Fibroblast of skin of scalp (primary cell): ENCODE measurements at regions not wholly inside any gene's neighbourhood (a gene's known extent, or its start where the extent isn't known, plus 50 kb on each side); places are given as distances from the start of the nearest gene placed in this dataset.

ENCODE experiments used
- DNase-seq: peaks from one replicate; pipeline ENCODE4 v3.0.0-alpha.2; 2013

DNA sequence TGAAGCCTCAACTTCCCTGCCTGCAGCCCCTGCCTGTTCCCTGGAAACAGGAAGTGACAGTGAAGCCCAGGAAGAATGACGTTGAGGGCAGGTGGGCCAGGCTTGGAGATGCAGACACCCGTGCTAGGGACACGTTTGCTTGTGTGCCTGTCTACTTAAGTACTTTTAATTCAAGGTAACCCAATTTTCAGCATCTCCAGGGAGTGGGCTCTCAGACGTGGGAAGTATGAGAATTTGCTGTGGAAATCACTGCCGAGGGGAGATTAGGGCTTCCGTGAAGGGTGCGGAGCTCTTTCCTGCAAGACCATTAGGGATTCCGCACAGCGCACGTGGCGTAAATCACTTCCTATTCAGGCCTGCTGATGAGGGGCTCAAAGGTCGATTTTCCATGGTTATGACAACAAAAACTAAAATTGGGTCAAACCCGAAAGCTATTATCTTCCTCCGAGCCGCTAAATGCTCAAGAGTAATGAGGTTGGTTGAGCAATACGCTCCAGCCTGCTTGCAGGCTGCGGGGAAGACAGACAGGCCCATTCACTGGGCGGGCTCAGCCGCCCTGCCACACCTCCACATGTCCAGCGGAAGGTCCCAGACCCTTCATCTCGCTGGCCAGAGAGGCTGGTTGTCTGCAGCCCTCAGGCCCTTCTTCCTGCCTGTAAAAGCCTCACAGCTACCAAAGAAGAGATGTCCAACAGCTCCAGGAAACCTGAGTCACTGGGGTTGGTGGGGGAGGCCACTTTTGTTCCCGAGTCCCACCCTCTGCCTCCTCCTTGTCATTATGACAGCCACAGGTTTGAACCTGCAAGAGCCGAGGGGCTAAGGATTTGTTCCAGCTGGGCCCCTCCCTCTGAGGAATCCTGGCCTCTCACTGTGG lies 109.9 kb downstream of the RBFOX3 start:
- no peak for DNase-seq

DNA sequence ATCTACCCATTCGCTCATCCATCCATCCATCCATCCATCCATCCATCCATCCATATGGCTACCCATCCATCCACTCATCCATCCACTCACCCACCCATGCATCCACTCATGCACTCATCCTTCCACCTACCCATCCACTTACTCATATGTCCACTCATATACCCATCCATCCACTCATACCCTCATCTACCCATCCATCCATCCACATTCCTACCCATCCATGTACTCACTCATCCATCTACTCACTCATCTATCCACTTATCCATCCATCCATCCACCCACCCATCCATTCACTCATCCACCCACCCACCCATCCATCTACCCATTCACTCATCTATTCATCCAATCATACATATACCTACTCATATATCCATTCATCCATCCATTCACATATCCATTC lies 112.0 kb downstream of the RBFOX3 start:
- DNase-seq, result no peak

DNA sequence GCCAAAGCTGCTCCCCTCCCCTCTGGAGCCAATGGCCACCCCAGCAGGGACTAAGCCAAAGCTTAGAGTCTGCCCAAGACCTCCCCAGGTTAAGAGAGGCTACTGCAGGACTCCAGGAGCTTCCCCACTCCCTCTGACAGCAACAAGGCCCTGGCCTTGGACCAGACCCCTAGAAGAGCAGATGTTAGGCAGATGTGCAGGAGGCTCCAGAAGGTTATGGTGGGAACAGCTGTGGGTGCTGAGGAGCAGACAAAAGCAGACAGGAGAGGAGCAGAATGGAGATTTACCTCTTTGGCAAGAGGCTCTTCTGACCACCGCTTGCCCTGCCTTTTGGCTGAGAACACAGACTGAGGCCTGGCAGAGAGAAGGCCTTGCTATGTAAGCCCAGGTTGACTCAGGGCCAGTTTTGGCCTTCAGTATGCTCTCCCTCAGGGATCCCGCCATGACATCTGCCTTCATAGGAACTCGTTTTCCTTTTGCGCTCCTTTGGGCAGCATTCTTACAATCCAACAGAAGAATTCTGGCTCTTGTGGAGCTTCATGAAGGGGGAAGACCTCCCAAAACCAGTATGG lies 113.0 kb downstream of the RBFOX3 start:
- no peak for DNase-seq

DNA sequence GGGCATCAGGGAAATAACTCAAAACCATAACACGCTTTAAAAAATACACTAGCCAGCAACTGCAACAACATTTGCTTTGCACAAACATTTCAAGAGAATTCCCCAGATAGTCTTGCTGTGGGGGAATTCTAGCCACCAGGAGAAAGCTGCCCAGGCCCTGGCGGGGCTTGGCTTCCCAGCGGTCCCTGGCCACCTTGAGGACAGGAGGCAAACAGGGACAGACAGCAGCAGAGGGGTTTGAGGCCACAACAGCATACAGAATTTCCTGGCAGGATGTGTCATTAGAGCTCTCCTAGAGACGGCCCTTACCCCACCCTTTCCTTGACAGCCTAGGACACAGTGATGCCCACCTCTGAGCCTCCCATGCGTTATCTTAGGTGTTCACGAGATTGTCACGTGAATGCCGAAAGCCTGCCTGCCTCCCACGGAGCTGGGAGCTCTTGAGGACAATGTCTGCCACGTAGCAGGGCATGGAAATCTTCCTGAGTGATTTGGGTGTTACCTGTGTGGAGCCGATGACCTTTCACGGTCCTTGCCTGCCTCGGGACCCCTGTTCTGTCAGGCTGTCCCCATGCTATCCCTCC lies 114.3 kb downstream of the RBFOX3 start:
- no peak for DNase-seq

DNA sequence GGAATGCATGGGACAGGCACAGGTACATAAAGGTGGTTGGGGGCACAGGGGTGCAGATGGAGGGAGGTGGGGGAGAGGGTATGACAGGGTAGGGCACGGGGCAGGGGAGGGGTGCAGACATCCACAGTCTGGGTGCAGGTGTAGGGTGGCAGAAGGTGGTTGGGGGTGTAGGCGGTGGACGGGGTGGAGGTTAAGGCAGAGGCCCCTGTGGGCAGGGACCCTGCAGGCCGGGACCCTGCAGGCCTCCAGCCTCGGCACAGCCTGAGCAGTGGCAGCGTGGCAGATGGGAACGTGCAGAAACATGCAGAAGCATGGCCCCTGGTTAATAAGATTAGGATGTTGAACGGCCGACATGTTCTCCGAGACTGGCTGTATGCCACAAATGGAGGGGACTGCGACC lies 115.2 kb downstream of the RBFOX3 start:
- DNase-seq, result no peak

DNA sequence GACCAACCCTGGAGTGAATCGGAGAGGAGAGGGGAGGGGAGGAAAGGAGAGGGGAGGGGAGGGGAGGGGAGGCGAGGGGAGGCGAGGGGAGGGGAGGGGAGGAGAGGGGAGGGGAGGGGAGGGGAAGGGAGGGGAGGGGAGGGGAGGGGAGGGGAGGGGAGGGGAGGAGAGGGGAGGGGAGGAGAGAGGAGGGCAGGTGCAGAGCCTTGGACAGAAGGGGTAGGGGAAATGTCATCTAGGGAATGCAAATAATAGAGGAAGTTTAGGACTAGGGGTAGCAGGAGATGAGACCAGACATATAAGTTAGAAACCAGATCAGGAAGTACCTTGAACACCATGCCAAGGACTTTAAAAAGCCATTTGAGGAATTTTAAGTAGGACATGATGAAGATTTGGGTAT lies 119.8 kb downstream of the RBFOX3 start:
- DNase-seq, result no peak

DNA sequence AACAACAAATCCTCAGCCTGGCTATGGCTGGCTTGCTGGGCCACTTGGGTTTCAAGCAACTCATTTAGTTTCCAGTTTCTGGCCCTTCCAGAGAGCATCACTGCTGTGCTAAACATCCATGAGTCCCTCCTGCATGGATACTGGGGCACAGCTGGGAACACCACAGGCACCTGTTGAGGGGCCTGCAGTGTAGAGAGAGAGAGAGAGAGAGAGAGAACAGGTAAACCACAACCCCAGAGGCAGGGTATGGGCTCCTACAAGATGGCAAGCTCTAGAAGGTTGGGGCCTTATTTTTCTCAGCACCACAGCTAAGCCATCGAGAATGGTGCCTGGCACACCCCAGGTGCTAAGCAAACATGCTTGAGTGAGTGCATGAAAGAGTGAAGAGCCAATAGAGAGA lies 120.3 kb downstream of the RBFOX3 start:
- DNase-seq, result no peak

DNA sequence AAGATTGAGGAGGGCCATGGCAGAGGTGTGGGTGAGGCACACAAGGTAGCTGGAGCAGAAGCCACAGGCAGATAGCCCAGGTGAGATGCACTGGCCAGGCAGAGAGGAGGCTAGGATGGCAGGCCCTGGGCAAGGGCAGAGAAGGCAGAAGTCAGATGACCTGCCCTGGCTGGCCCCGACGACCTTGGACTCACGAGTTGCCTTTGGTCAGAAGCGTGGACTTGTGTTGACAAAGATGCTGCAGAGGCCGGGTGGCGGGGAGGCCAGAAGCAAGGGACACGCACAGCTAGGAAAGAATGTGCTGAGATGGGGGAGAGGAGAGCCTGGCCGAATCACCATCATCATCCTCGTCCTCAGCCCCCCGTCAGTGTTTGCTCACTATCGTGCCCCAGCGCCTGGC lies 123.7 kb downstream of the RBFOX3 start:
- no peak for DNase-seq

DNA sequence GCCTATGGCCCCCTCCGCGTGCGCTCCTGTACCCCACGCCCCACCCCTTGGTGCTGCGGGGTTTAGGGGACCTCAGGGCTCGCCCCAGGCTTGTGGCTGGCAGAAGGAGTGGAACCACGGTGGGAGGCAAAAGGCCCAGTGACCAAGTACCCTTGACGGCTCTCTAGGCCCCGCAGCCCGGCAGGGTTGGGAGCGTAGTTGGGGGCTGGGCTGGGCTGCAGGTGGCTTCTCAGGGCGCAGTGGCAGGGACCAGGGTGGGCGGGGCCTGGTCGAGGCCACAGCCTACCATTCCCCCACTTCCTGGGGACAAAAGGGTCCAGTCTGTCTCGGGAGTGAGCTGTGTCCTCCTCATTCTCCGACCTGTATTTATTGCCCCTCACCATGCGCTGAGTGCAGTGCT lies 124.9 kb downstream of the RBFOX3 start:
- DNase-seq, result no peak

DNA sequence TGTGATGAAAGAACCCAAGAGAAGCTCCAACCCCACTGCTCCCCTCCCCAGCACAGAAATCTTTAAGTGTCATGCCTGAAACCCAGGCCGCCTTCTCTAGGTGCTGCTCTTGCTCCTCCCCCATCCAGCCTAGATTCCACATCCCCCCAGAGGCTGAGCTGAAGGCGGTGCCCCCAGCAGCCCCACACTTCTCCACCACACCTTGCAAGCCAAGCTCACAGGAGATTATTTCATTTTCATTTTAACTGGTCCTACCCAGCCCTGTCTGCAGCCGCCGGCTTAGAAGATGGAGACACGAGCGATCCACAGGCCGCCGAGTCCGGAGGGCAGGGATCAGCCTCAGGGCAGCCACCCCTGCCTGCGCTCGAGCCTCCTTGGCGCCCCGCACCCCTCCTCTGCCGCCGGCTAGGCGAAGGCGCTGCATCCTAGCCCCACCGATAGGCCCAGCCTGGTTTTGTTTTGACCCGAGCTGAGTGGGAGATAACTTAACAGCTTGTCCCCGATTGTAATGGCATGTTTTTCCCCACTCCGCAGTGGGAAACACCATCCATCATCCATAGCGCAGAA lies 125.3 kb downstream of the RBFOX3 start:
- no peak for DNase-seq

DNA sequence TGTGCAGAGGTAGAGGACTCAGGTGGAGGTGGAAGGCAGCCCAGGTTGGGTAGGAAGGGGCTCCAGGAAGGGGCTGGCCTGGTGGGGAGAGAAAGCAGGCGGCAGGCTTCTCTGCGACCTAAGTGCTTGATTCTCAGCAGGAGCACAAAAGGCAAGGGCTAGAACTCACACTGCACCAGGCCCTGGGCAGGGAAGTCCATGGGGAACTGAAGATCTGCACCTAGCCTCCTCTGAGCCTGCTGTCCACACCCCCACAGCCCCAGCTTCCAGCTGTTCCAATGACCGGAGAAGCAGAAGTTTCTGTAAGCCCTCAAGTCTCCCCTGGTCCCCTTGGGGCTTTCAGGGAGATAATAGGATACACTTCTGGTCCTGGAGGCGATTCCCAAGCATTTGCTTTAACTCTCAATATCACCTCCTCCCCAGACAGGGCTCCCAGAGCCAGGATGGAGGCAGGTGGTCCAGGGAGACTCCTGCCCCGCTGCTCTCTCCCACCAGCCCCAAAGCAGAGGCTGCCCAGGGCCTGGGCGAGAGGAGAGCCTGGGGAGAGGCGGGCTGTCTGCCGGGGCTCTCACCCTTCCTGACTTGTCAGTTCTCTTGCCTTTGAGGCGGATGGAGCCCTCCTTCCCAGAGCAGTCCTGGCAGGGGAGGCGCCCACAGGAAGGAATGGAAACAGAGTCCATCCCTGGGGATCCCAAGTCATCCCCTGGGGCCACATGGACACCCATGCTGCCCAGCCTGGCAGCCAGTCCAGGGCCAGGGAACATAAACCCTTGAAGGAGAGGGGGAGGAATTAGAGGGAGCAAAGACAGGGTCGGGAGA lies 126.0 kb downstream of the RBFOX3 start:
- no peak for DNase-seq

DNA sequence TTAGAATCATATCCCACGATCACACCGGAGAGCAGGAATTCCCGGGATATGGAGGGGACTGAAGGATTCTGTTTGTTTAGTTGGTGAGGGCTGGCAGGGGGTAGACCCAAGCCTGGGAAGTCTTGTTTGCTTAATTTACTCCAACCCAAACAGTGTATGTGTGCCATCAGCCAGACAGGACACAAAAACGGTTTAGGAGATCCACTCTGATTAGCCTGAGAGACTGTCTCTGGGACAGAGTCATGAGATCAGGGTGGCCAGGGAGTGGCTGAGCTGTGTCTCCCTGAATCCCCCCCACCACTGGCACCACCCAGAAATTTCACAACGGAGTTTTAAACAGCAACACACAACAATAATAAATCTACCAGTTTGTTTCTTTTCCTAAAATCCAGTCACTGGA lies 127.0 kb downstream of the RBFOX3 start:
- DNase-seq, result no peak

DNA sequence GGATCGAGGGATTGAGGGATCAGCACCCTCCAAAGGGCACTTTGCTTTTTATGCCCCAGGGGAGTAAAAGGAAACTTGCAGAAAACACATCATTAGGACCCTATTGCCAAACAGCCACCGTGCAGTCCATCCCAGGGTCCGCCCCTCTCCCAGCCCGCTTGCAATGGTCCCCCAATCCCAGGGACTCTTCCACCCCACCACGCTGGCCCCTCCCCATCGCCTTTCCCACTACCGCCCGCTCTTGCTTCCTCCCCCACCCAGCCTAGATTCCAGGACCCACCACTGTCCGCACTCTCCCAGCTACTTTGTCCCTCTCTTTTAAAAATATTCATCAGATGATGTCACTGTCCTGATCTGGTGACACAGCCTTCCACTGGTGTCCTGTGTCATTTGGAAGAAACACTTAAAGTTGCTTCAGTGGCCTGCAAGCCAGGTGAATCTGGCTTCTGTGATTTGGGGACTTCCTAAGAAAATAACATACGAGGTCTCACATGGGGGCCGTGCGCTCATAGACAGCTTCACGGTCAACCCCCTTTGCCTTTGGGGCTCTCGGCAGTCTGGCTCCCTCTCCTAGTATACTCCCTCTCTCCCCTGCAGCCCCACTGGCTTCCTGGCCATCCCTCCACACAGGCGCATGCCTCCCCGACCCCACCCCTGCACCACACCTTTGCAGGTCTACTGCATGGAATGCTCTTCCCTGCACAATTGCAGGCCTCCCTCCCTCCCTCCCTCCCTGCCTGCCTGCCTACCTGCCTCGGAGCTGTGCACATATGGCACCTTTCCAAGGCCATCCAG lies 127.9 kb downstream of the RBFOX3 start:
- DNase-seq, result no peak

DNA sequence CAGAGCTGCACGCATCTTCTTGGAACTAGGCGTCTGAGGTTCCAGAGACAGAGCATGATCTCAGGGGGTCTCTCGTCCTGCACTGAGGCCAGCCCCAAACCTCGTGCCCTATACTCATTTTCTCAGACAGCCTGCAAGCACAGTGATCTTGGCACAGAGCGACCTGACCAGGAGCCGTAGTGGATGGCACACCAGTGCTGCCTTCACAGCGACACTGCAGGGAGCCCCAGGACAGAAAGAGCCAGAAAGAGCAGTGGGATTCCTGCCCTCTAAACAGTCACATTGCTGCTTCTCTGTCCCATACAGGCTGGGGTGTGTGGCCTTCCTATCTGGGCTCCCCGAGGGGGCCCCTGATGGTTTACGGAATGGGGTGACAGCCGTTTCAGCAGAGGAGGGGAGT lies 131.0 kb downstream of the RBFOX3 start:
- no peak for DNase-seq

DNA sequence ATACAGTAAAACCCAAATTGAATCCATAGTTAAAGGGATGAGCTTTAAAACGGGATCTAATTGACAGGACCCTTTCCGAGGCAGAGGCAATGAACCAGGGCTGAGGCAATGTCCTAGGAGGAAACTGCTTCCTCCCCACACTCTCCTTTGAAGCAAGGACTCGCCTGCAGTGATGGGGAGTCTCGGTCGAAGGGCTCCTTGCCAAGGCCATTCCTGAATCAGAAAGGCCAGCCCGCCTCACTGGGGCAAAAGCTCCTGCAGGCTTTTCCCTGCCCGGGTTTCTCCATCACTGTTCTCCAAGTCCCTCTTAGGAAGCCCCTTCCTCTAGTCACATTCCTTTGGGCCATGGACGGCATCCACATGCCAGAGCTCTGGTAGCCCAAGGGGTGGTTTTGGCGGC lies 132.0 kb downstream of the RBFOX3 start:
- no peak for DNase-seq

DNA sequence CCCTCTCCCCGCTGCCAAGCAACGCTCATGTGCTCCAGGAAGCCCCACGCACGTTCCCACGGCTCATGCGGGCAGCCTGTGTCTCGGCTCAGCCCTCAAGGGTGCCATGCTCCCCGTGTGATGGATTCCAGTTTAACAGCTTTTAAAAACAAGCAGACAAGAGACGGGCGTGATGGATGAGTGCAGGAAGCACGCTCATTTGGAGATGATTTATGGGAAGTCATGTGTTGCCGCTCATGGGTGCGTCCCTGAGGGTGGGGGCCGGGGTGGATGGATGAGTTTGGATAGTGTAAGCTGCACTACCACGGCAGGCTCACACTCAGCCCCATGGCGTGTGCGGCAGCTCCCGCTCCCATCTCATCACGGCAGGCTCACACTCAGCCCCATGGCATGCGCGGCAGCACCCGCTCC lies 132.8 kb downstream of the RBFOX3 start:
- peak; percentile 63 for DNase-seq

DNA sequence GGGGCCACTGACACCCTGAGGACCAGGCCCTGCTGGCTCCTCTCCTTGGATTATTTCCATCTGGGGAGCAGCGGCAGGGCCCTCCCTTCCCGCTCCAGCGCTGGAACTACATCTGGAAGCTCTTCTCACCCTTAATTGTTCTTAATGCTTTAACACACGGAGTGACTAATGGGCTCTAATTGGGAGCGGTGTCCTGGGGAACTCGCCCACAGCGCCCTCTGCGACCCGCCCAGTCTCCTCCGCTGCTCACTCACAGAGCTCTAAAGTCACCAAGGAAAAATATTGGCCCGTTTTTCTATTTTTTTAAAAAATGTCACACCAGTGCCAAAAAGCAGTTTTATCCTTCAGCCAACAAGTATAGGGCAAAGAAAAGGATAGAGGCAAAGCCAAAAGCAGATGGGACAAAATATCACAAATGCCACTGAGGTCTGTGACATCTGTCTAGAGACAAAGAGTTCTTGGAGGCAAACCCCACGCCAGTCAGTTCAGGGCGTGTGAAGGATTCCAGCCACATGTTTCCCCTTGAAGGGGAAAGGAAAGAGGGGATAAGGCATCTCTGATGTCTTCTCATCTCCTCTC lies 134.7 kb downstream of the RBFOX3 start:
- DNase-seq, result no peak

DNA sequence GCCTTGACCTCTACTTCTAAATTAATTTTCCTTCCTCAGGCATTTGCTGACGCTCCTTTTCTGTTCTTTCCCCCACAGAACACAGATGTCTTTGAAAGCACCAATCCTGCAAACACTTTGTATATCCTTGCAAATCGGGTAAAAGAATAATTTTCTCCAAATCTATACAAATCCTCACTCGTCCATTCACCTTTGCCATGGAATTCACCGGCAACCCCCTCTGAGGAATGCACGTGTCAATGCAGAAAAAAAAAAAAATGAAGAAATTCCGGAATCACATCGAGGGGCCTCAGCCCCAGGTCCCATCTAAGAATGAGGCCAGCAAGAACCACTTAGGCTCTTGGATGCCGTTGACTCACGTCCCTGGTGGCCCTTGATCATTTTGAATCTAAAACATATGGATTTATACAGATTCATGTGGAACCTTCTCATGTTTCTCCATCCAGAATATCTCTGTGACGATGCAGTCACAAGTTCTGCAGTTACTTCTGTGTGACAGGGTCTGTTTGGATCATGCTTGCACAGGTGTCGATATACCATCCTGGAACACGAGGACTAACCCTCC lies 136.9 kb downstream of the RBFOX3 start:
- peak; percentile 12 for DNase-seq

DNA sequence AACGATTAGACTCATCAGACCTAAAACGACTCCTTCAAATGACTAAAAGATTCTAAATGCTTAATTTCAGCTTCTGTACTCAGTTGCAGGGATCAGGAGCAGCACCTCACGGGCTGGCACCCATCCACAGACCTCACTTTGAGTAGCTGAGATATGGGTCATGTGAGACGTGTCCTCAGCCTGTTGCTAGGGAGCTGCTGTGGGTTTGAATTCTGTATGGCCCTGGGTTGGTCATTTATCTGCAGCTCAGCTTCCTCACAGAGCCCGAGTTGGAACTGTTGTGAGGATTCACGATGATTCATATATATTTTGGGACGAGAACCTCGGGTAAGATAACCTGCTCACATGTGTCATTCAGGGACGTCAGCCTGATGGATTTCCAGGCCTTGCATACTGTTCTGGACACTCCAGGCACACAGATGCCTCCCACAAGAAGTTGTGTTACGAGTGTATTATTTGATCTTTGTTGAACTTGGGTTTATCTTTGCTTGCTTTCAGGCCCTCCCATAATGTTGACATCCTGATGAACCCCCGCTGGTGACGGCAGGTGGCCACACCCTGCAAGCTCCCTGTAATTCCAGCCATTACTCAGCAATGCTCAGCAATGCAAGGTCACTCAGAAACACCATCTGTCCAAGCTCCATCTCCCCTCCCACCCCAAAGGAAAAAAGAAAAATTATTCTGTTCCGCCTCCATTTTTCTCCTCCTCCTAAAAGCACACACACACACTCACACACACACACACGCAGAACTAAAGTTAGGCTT lies 137.6 kb downstream of the RBFOX3 start:
- no peak for DNase-seq

DNA sequence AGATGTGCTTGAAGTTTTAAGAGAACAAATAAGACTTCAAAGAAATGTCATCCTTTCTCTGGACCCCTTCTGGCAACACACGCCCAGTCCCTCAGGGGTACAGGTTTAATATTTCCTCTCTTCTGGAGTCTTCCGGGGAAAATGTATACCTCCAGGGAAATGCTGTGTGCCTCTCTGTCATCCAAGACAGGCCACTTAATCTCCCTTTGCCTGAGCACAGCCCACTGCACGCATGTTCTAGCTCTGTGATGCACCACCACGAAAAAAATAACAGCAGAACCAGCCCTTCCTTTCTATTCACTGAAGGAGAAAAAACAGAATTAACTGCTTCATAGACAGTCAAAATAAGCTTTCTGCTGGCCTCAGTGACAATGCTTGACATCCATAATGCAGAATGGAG lies 140.1 kb downstream of the RBFOX3 start:
- no peak for DNase-seq

DNA sequence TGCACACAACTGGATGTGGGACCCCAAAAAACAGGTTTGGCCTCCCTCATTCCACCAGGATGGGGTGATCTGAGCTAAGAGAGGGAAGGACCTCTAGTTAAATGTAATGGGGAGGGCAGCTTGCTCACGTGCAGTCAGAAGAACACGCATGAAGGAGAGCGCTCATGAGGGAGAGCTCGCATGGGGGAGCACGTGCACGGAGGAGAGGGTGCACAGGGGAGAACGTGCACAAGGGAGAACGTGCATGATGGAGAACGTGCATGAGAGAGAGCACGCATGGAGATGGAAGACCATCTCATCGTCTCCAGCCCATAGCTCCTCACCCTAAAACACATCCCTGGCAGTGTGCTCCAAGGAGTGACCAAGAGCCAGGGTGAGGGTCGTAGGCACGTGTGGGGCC lies 141.2 kb downstream of the RBFOX3 start:
- DNase-seq, result no peak
